Lower lobe of right lung (tissue), 2 donors: ENCODE measurements at regions not wholly inside any gene's neighbourhood (a gene's known extent, or its start where the extent isn't known, plus 50 kb on each side); places are given as distances from the start of the nearest gene placed in this dataset.
A peak's percentile ranks its signal among the peaks of the same experiment; 100 is the strongest.
"Not testable (repeated sequence)": the region's sequence is repeated elsewhere in the genome, so short reads cannot be mapped to it uniquely, and the experiment has no call there.

ENCODE experiments used
- ATAC-seq, 2 donors: fragments of 200-7000 bp; cut with Tn5 transposase; one replicate each; pipeline ENCODE4 v1.9.1; 2020 to 2022; ENCODE audit warnings: mild to moderate bottlenecking in 2 of 2, moderate library complexity in 2 of 2
- DNase-seq: peaks from one replicate; pipeline ENCODE4 v3.0.0-alpha.2; 2020
- H3K27ac ChIP-seq: fragments of 200-600 bp; one replicate; pipeline ENCODE4 v1.8.0; 2022
- H3K27me3 ChIP-seq: fragments of 200-600 bp; one replicate; pipeline ENCODE4 v1.8.0; 2022; ENCODE audit warnings: low read depth
- H3K36me3 ChIP-seq: fragments of 200-600 bp; one replicate; pipeline ENCODE4 v1.8.0; 2022; ENCODE audit warnings: mild to moderate bottlenecking
- H3K4me1 ChIP-seq: fragments of 200-600 bp; one replicate; pipeline ENCODE4 v1.8.0; 2022
- H3K4me3 ChIP-seq: fragments of 200-600 bp; one replicate; pipeline ENCODE4 v1.8.0; 2022; ENCODE audit warnings: mild to moderate bottlenecking
- H3K9me3 ChIP-seq: fragments of 200-600 bp; one replicate; pipeline ENCODE4 v1.8.0; 2022
- intact Hi-C: fragments of 100-400 bp; cut with DNase I; formaldehyde crosslinking; loops from one replicate; pipeline ENCODE4 v1.11.0; 2022
- donor health status: DM: no; HTN: yes; CAD: no; lungs with severe emphysema.

DNA sequence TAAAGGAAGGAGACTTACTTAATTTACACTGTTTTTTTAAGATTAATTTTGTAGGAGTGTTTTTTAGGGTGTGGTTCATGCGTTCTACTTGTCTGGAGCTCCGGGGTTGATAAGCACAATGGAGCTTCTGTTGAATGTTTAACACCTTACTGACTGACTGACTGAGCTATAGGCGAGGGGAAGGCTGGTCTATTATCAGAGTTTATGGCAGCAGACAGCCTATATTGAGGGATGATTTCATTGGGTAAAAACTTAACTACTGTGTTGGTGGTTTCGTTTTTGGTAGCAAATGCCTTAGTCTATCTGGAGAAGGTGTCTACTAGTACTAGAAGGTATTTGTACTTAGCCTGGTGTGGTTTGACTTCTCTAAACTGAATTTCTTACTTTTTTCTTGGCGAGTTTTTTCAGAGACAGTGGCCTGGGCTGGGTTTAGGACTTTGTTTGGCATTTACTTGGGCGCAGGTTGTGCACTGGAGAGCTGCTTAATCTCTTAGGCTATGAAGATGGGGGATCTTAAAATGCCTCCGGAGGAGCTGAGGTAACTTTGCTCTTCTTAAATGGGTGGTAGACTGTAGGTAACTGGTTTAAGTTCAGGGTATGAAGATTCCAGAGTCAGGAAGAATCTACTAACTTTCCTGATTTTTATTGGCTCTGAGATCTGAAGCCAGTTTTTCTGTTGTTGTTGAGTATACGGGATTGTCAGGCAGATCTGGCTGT is 130.2 kb downstream of the ART5 start:
- DNase-seq, H3K27me3 ChIP-seq, intact Hi-C loops, H3K4me3 ChIP-seq, H3K36me3 ChIP-seq, ATAC-seq, H3K9me3 ChIP-seq: not testable (repeated sequence)
- H3K4me1 ChIP-seq = peaks cover 14% of the 10 kb centered on the region
- H3K27ac ChIP-seq = peak overlapping the region; percentile 31

DNA sequence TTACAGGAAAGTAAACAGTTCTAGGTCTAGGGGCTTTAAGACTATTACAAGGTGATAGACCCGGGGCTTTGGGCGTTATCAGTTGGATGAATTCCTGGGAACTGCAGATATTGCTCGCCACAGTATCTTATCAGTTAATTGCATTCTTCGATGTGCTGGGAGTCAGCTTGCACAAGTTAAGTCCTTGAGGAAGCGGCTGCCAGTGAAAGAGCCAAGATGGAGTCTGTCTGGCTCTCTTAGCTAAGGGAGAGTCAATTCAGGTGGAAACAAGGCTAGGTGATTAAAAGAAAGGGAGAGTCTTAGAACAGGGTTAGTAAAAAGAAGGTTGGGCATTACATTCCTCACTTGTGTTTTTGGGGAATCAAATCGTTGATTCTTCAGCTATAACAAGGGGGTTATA is 130.6 kb upstream of the ZNF195 start:
- H3K36me3 ChIP-seq, H3K9me3 ChIP-seq, ATAC-seq, intact Hi-C loops, H3K27me3 ChIP-seq, DNase-seq, H3K4me3 ChIP-seq, H3K27ac ChIP-seq: not testable (repeated sequence)
- H3K4me1 ChIP-seq = peaks cover 14% of the 10 kb centered on the region

DNA sequence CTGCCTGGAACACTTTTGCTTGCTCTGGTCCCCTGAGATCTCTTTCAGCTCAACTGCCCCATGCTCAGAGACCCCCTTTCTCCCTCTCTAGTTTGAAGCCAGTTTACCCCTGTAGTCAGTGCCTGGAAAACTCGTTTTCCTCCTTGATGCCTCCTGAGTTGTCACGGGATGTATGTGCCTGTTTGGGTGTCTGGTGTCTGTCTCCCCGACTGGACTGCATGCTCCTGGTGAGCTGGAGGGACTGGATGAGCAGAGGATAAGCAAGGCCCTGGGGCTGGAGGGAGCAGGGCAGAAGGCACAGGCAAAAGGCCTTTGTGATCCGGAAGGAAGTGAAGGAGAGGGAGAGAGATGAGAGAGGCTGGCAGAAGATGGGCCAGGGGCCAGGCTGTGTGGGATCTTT is 120.3 kb upstream of the ZNF195 start:
- ATAC-seq, H3K27me3 ChIP-seq, H3K36me3 ChIP-seq, DNase-seq, H3K4me1 ChIP-seq, H3K9me3 ChIP-seq, H3K27ac ChIP-seq, H3K4me3 ChIP-seq, intact Hi-C loops: not testable (repeated sequence)

DNA sequence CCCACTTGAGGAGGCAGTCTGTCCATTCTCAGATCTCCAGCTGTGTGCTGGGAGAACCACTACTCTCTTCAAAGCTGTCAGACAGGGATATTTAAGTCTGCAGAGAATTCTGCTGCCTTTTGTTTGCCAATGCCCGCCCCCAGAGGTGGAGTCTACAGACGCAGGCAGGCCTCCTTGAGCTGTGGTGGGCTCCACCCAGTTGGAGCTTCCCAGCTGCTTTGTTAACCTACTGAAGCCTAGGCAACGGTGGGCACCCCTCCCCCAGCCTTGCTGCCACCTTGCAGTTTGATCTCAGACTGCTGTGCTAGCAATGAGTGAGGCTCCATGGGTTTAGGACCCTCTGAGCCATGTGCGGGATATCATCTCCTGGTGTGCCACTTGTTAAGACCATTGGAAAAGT is 119.4 kb upstream of the ZNF195 start:
- H3K36me3 ChIP-seq, H3K4me3 ChIP-seq, H3K27ac ChIP-seq, H3K4me1 ChIP-seq, H3K9me3 ChIP-seq, ATAC-seq, intact Hi-C loops, H3K27me3 ChIP-seq: not testable (repeated sequence)
- peak; percentile 47 for DNase-seq

DNA sequence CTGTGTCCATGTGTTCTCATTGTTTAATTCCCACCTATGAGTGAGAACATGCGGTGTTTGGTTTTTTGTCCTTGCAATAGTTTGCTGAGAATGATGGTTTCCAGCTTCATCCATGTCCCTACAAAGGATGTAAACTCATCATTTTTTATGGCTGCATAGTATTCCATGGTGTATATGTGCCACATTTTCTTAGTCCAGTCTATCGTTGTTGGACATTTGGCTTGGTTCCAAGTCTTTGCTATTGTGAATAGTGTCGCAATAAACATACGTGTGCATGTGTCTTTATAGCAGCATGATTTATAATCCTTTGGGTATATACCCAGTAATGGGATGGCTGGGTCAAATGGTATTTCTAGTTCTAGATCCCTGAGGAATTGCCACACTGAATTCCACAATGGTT is 114.2 kb upstream of the ZNF195 start:
- H3K4me1 ChIP-seq, DNase-seq, H3K27ac ChIP-seq, H3K36me3 ChIP-seq, intact Hi-C loops, H3K9me3 ChIP-seq, H3K4me3 ChIP-seq, ATAC-seq, H3K27me3 ChIP-seq: not testable (repeated sequence)

DNA sequence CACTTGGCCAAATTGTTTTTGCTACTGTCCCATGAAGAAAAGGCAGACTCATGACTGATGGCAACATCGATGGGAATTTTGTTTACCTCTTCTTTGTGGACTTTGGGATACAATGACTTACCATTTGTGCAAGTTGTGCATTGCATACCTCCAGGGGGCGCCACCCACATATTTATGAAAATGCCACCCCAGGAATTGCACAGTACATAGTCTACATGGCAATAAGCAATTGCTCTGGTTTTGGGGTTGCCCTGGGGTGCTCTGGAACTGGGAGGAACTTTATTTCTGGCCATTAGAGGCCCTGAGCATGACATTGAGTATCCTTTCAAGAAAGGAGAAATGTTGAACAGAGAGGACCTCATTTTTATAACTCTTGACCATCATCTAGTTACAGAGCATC is 109.1 kb upstream of the ZNF195 start:
- ATAC-seq, intact Hi-C loops, H3K9me3 ChIP-seq: not testable (repeated sequence)

DNA sequence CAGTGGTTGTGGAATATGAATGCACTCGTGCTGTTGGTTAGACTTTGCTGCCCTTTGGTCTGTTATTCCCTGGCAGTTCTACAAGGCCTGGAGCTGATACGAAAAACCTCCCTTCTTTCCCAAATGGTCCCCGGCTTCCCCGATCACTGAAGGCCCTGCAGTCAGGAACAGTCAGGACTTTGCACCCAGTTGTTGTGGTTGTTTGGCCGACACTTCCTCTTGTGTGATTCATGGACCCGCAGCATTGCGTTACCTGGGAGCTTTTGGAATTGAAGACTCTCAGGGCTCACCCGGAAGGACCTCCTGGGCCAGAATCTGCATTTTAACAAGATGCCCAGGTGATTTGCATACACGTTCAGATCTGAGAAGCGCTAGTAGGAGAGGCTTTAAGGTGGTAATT is 106.8 kb upstream of the ZNF195 start:
- H3K9me3 ChIP-seq, H3K27me3 ChIP-seq, DNase-seq, H3K27ac ChIP-seq, H3K36me3 ChIP-seq, H3K4me1 ChIP-seq, ATAC-seq, H3K4me3 ChIP-seq, intact Hi-C loops: not testable (repeated sequence)

More for the DNA sequence above, 109.1 kb upstream of the ZNF195 start:
- H3K4me1 ChIP-seq, H3K36me3 ChIP-seq, DNase-seq, H3K4me3 ChIP-seq, H3K27ac ChIP-seq, H3K27me3 ChIP-seq: not testable (repeated sequence)

DNA sequence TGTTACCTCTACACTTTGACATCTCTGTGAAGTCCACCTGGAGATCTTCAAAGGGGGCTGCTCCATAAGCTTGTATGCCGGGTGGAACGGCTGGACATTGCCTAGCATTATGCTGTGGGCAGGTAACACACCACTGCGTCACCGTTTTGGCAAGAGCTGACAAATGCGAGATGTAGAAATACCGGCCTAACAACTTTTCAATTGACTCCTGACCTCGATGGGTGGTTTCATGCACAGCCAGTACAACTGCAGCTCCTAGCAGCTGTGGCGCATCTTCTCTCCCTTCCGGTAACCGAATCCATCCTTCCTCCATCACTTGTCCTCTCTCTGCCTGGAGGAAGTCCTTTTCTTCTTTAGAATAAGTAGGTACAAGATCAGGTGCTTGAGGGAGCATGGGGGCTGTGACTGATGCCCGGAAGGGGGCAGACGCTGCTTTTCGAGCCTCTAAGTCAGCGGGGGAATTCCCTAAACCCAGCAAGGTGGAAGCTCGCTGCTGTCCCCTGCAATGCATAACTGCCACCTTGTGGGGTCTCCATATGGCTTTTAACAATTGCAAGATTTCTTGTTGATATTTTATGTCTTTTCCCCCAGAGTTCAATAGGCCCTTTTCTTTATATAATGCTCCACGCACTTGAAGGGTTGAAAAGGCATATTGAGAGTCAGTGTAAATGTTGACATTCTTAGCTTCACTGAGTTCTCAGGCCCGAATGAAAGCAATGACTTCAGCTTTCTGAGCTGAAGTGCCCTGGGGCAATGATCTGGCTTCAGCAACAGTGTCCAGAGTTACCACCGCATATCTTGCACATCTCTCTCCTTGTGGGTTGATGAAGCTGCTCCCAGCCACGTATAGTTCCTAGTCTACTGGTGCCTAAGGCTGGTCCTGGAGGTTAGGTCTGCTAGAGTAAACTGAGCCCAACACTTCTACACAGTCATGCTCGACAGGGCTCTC is 98.3 kb upstream of the ZNF195 start:
- intact Hi-C loops, H3K36me3 ChIP-seq, H3K27me3 ChIP-seq, ATAC-seq, H3K9me3 ChIP-seq, H3K4me1 ChIP-seq: not testable (repeated sequence)
- DNase-seq = peak; percentile 61
- peak overlapping the region; percentile 78 for H3K27ac ChIP-seq
- H3K4me3 ChIP-seq = peak overlapping the region; percentile 34

DNA sequence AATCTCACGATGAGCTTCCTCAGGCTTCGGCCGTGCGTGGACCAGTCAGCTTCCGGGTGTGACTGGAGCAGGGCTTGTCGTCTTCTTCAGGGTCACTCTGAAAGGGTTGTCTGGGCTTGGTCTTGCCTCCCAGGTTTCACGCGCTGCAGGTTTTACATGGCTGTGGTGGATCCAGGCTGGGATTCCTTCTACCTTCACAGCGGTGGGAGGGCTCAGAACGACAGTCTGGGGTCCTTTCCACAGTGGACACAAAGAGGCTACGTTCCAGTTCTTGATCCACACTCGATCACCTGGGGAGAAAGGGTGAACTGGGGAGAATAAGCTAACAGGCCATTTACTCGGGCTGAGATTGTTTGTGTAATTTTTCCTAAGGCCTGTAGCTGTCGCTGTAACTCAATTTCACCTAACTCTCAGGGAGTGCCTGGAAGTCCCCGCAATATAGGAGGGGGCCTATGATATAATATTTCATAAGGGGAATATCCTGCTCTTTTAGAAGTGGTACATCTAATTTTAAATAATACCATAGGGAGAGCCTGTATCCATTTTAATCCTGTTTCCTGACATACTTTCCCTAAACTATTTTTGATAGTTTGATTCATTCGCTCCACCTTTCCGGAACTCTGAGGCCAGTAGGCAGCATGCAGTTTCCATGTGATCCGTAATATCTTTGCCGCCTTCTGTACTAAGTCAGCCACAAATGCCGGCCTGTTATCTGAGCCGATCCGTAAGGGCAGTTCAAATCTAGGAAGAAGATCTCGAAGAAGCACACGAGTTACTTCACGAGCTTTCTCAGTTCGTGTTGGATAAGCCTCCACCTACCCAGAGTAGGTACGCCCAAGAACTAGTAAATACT is 97.4 kb upstream of the ZNF195 start:
- H3K36me3 ChIP-seq, DNase-seq, intact Hi-C loops, H3K4me1 ChIP-seq, H3K9me3 ChIP-seq, H3K27me3 ChIP-seq, ATAC-seq: not testable (repeated sequence)
- peak overlapping the region; percentile 78 for H3K27ac ChIP-seq
- H3K4me3 ChIP-seq = peak overlapping the region; percentile 34

DNA sequence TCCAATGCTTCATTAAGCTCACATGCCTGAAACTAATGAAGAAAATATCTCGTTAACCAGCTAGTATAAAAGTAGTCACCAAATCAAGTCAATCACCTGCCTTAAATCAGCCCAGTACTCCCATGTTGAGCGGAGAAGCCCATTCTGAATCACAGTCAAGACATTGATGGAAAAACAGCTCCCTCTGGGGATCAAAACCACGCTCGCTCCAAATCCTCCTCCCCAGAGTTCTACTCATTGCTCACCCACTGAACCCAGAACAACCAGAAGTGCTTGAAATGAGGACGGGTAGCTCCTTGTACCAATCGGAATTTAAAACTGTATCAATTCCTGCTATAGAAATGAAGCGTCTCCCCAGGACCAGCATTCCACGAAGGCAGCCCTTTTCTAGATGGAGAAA is 90.0 kb upstream of the ZNF195 start:
- H3K27ac ChIP-seq, intact Hi-C loops, H3K4me3 ChIP-seq, H3K4me1 ChIP-seq, DNase-seq, H3K9me3 ChIP-seq, H3K36me3 ChIP-seq, H3K27me3 ChIP-seq, ATAC-seq: not testable (repeated sequence)

DNA sequence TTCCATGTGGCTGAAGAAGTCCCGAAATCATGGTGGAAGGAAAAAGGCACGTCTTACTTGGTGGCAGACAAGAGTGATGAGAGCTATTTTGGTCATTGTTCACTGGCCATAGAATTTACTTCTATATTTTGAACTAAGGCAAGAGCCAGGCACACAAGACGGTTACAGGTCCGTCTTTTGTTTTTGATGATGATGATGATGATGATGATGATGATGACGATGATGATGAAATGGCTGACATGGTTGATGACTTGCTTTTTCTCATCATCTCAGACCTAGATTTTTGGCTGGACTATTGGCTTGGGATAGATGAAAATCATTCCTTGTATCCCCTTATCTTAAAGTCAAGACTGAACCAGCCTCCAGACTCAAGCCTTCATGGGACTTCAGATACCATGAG is 88.7 kb upstream of the ZNF195 start:
- H3K36me3 ChIP-seq, ATAC-seq, H3K27ac ChIP-seq, intact Hi-C loops, H3K27me3 ChIP-seq, DNase-seq, H3K9me3 ChIP-seq, H3K4me1 ChIP-seq, H3K4me3 ChIP-seq: not testable (repeated sequence)

DNA sequence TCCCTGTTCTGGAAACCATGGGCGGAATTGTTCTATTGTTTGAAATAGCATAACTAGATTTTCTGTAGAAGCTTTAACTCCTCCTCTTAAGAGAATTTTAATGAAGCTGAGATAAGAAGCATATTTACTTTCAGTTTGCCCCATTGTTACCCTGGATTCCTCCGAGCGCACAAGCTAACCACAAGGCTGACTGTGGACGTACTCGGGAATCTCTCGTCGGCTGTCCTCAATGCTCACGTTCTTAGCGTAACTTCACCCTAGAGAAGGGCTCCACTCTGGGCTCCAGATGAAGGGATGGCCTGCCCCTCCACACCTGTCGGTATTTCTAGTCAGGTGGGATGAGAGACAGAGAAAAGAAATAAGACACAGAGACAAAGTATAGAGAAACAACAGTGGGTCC is 76.7 kb upstream of the ZNF195 start:
- not testable (repeated sequence) for H3K9me3 ChIP-seq

More for the DNA sequence above, 76.7 kb upstream of the ZNF195 start:
- DNase-seq, ATAC-seq, H3K27me3 ChIP-seq, intact Hi-C loops, H3K4me3 ChIP-seq, H3K4me1 ChIP-seq, H3K36me3 ChIP-seq, H3K27ac ChIP-seq: not testable (repeated sequence)
